Spleen (tissue), 7 donors: ENCODE measurements at regions not wholly inside any gene's neighbourhood (a gene's known extent, or its start where the extent isn't known, plus 50 kb on each side); places are given as distances from the start of the nearest gene placed in this dataset.

Source experiments
- POLR2A ChIP-seq, 3 donors: fragments of 450-650 bp; IDR thresholded peaks; one replicate each; pipeline ENCODE4 v1.5.1; 2017; ENCODE audit warnings: antibody characterized with exemption in 3 of 3, mild to moderate bottlenecking in 1 of 3
- TF ChIP-seq, protein P1 (sequence below), 11 experiments: fragments of 200-600 bp in 7 of 11; fragments of 450-650 bp in 4 of 11; sonication (generic) in 4 of 11; IDR thresholded peaks in 8 of 11; conservative IDR thresholded peaks in 3 of 11; 1 replicate in 7 of 11; 2 replicates in 4 of 11; pipeline versions ENCODE4 v1.4.0 to v1.8.0; 2016 to 2021; ENCODE audit warnings: antibody characterized with exemption in 11 of 11, inconsistent platforms in 4 of 11, mild to moderate bottlenecking in 1 of 11
- donor health status: DM: no; HTN: no; CAD: no; lungs with moderate emphysema.
- donor health status: DM: no; HTN: no; CAD: no.
- donor health status: DM: no; HTN: no; CAD: no.

DNA sequence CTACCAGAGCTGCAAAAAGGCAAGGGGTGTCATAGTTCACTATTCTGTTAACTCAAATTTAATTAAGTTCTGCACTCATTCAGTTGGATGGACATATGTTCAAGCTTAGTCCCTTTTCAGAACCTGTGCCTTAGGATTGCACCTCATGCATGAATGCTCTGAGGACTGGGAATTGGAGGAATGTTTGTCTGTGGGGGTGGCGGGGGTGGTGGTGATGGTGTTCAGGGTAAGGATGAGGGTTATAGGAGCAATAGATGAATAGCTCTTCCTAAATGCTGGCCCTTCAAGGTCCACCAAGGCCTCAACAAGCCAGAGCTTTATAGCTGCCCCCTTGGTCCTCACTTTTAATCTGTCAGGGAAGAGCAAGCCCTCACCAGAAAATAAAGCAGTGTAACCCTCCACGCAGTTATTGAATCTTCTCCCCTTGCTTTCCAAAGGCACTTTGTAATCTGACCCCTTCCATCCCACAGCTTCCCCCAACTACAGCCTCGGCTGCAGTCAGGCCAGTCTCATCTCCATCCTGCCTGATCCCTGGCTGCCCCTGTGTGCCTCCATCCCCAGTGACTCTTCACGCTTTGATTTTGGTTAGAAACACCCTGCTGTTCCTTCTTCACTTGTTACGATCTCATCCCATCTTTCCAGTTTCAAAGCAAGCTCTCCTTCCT is 221.6 kb upstream of the LMCD1 start:
- no peak for TF ChIP-seq POLR2A (IDR thresholded peaks at IDR 0.05)
- TF ChIP-seq, protein P1, sequence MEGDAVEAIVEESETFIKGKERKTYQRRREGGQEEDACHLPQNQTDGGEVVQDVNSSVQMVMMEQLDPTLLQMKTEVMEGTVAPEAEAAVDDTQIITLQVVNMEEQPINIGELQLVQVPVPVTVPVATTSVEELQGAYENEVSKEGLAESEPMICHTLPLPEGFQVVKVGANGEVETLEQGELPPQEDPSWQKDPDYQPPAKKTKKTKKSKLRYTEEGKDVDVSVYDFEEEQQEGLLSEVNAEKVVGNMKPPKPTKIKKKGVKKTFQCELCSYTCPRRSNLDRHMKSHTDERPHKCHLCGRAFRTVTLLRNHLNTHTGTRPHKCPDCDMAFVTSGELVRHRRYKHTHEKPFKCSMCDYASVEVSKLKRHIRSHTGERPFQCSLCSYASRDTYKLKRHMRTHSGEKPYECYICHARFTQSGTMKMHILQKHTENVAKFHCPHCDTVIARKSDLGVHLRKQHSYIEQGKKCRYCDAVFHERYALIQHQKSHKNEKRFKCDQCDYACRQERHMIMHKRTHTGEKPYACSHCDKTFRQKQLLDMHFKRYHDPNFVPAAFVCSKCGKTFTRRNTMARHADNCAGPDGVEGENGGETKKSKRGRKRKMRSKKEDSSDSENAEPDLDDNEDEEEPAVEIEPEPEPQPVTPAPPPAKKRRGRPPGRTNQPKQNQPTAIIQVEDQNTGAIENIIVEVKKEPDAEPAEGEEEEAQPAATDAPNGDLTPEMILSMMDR (IDR thresholded peaks at IDR 0.05 in 8 of 11, conservative IDR thresholded peaks at IDR 0.05 in 3 of 11) = no peak
